IPS DF 4.7 (cell line): ENCODE measurements at regions not wholly inside any gene's neighbourhood (a gene's known extent, or its start where the extent isn't known, plus 50 kb on each side); places are given as distances from the start of the nearest gene placed in this dataset.

ENCODE experiments used
- DNase-seq: peaks from one replicate; pipeline ENCODE4 v3.0.0-alpha.2; 2013; ENCODE audit warnings: low spot score; ENCODE audit errors: extremely low read depth

DNA sequence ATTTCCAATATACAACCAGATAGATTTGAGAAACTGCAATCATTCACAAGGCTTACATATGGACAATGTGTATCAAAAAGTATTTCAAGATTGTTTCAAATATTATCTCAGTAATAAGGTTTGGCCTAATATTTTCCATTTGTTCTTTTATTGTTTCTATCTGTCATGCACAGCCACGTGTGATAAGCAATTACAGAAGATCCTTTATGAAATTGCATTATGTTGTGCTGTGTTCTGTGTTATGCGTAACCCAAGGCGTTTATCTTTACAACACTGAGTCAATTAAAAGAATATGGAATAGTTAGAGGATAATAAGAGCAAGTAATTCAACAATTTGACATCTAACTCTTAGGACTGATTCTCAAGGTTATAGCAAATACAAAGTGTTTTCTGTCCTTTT lies 1009.3 kb upstream of the PRMT6 start:
- DNase-seq, result no peak

DNA sequence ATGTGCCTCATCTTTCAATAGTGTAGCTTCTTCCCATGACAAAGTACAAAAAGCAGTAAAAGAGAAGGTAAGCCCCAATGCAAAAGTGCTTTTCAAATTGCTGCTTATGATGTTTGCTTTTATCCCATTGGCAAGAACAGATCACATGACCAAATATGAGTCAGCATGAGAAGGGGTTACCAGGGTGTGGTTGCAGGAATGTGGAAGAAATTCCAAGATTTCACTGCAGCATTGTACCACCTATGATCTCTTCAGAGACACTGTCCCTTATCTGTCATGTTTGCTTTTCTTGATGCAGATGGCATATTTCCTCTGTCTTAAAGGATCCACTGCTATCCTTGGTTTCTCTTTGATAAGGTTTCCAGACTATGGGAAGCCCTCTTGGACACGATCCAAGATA lies 1006.9 kb upstream of the PRMT6 start:
- DNase-seq, result no peak

DNA sequence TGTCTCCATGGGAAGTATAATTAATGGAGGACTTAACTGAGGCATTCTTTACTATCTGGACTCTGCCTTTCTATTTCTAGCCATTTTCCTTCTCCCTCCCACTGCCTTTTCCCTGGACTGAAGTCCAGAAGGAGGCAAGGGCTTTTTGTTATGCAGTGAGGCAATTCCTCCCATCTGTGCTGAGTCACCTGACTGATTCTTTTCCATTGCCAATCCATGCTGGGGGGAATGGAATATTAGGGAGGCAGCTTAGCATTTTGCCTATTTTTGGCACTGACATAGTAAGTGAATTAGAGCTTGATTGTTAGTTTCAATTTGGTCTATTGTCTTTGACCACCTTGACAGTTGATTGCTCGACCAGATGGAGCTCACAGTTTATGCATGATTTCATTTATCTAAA lies 1000.6 kb upstream of the PRMT6 start:
- DNase-seq, result no peak

DNA sequence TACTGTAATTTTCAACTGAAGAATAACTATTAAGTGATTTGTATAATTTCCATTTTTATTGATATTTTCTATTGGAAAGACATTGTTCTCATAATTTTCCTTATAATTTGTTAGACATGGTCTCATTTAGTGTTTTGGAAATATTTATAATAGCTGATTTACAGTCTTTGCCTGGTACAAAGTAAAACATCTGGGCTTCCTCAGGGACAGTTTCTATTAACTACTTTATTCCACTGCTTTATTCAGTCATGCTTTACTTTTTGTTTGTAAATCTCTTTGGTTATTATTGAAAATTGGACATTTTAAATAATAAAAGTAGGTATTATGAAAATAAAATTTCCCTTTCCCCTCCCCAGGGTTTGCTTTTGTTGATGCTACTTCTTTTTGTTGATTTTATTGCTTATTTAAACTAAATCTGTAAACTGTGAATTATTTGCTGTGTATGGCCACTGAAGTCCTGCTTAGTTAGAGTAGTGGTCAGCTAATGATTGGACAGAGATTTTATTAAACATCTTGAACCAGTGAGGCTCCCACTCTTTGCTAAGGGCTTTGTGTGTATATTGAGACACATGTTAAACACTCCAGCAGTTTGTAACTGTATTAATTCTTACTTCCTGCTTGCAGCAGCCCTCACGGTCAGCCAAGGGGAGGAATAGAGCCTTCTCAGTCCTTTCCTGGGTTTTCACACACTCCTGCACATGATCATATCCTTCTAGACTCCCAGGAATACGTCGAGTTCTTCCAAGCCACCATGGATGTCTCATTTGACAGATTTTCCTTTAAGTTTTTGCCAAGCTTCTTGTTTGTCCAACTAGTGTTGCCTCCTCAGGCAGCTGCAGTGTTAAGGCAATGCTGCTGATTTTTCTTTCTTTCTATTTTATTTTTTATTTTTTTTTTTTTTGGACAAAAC lies 994.6 kb upstream of the PRMT6 start:
- no peak for DNase-seq

DNA sequence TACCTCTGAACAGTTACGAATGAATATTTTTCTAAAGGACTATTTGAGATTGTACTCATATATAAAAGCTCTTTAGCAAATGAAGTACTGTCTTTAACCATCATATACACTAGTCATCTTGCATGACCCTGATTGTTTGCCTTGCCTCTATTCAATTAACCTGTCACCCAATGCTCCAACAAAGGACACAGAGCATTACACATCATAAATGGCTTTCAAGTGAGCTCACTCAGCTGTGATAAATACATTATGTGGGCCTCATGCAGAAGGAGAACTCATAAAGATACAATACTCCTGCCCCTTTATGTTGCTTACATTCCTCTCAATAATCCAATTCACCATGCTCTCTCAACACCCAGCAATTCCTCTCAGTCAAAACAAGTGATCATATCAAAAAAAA lies 993.0 kb upstream of the PRMT6 start:
- DNase-seq, result no peak

DNA sequence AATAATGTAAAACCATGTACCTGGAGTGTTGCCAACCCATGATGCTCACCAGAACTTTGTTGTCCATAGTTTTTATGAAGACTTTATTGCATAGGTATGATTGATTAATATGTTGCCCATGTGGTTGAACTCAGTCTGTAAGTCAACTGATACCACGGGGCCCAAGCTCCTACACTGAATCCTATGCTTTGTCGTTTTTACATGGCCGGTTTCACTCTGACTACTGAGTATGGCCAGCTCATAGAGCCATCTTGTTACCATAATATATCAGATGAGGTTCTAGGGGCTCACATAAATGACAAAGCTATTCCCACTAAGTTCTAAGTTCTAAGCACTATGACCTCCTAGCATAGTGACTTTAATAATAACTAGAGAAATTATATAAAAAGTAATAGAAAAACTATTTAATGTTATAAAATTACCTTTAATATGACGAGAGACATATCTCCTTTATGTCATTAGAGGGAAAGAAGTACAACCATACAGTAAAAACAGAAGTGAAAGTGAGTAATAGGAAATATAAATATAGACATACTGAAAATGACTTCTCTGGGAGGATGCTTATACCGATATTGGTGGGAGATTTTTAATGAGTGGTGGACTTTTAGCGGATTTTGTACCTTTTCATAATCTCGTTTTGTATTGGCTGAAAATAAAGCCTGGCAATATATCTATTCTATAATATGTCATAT lies 983.4 kb upstream of the PRMT6 start:
- no peak for DNase-seq

DNA sequence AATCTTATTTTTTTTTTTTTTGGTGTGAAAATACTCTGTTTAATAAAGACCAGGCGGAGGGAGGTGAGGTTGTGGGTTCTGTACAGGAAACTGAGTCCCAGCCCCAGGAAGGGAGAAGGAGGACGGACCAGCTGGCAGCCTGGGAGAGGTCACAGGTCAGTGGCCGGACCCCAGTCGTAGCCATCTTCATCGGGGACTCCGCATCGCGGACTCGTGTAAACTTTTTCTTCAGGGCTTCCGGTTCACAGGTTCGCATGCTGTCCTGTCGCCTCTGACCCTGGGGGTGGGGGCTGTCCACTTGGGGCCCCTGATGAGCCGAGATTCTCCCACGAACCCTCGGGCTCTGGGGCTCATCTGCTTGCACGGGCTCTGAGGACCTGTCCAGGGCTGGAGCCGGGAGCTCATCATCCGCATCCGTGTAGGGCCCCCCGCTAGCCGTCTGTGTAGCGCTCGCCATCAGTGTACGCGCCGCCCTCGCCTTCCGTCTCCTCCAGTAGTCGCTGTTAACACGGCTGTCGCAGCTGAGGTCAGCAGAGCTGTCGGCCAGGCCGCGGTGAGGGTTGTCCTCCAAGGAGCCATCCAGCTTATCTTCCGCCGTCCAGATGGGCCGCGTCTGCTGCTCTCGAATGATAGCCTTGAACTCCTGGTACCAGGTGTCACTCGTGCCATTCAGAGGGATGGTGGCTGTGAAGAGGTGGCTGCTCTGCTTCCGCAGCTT lies 975.7 kb upstream of the PRMT6 start:
- no peak for DNase-seq

DNA sequence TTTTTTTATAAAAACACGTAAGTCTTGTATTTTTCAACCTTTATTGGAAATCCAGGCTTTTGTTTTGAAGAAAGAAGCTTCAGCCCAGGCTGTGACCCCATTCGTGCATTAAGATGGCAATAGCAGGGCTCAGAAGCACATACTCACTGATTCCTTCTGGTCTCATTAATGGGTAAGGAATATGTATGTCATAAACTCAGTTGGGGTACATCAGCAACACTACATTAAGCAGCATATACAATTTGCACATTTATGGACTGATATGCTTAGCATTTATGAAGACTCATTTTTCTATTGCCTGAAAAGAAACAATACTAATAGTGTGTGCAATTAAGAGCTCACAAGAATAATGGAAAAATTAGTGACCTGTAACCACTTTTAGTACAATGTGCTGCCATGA lies 945.4 kb upstream of the PRMT6 start:
- DNase-seq, result no peak

DNA sequence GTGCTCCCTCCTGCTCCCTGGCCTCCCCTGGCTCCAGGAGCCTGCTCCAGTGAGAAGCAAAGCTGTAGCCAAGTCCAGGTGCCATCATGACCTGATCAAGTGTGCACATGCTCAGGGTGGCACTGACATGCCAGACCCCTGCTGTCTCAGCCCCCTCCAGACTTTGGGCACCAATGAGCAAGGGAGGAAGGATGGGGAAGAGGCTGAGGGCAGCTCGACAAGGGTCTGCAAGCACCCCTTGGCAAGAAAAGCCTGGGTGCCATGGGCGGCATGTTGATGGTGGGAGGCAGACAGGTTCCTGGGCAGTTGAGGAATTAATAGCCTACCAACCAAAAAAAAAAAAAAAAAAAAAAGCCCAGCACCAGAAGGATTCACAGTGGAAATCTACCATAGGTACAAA lies 942.6 kb upstream of the PRMT6 start:
- no peak for DNase-seq

DNA sequence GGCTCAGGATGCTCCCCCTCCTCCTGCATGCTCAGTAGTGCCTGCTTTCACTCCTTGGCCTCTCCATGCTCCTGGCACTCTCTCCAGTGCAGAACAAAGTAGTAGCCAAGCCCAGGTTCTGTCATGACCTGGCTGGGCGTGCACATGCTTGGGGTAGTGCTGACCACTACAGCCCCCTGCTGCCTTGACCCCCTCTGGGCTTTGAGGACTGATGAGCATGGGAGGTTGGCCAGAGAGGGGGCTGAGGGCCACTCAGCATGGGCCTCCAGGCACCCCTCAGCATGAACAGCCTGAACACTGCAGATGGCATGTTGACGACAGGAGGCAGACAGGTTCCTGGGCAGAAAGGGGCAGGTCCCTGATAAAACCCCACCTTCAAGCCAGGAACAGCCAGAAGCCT lies 935.7 kb upstream of the PRMT6 start:
- no peak for DNase-seq

DNA sequence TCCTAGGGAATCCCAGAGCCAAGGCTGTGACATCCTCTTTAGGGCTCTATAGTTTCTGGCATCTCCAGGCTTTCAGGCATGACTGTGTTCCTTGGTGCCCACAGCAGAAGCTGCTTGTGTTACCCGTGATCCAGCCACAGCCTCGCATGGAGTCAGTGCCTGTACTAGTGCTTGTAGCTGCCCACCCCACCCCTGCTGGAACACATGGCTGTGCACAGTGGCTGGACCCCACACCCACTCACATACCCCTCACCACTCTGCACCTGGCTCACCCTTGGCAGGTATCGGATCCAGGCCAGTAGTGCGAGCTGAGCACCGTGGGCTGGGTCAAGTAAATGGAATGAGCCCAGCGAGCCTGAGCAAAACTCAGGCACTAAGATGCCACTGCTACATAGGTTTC lies 934.7 kb upstream of the PRMT6 start:
- DNase-seq, result no peak

DNA sequence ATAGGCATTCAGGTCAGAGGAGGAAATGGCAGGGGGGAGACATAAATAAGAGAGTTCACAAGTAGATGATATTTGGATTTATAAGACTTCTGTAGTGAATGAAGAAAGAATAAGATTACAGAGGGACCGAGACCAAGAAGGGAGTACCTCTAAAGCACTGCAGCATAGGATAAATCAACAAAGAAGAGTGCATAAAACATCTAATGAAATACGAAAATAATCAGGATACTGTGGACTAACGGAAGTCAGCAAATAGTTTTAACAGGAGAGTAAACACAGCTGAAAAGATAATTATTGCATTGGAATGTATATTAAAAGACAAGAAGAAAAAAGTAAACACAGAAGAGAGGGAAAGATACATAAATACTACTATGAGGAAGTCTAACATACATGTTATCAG lies 921.9 kb upstream of the PRMT6 start:
- DNase-seq, result no peak

DNA sequence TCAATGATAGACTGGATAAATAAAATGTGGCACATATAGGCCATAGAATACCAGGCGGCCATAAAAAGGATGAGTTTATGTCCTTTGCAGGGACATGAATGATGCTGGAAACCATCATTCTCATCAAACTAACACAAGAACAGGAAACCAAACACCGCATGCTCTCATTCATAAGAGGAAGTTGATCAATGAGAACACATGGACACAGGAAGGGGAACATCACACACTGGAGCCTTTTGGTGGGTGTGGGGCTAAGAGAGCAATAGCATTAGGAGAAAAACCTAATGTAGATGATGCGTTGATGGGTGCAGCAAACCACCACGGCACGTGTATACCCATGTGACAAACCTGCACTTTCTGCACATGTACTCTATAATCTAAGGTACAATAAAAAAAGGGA lies 883.4 kb upstream of the PRMT6 start:
- DNase-seq, result no peak

DNA sequence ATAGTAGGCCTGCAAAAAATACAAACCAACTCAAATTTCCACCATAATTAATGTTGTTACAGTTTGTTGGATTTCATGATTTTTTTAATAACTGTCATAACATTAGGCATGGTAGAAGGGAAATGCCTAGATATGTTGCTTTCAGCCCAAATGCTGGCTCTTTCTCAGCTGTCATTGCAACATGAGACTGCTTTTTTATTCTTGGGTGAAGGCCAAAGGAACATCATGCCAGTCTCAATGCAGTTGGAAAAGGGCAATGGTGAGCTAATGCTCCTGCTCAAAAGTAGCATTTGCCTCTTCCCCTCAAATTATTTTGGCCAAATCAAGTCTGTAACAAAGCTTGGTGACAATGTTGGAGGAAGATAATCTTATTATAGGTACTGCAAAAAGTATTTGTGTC lies 877.7 kb upstream of the PRMT6 start:
- DNase-seq, result no peak

DNA sequence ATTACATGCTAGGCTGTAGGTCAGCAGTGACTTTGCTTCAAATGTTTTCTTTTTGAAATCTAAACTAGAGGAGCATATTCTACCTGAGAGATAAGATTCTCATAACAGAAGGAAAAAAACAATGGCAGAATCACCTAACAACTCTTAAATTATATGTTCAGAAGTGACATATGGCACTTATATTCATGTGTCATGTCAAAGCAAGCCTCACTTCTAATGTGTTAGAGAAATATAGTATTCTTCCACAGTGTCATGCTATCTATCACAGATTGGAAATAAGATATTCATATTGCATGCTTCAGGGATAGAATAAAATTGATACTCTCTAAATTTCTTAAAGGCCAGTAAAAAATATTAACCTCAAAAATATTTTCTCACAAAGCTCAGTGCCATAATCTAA lies 874.6 kb upstream of the PRMT6 start:
- DNase-seq, result no peak

DNA sequence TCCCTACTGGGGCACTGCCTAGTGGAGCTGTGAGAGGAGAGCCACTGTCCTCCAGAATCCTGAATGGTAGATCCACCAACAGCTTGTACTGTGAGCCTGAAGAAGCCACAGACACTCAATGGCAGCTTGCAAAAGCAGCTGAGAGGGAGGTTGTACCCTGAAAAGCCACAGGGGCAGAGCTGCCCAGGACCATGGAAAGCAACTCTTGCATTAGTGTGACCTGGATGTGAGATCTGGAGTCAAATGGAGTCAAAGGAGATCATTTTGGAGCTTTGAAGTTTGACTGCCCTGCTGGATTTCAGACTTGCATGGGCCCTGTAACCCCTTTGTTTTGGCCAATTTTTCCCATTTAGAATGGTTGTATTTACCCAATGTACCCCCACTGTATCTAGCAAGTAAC lies 871.4 kb upstream of the PRMT6 start:
- no peak for DNase-seq

DNA sequence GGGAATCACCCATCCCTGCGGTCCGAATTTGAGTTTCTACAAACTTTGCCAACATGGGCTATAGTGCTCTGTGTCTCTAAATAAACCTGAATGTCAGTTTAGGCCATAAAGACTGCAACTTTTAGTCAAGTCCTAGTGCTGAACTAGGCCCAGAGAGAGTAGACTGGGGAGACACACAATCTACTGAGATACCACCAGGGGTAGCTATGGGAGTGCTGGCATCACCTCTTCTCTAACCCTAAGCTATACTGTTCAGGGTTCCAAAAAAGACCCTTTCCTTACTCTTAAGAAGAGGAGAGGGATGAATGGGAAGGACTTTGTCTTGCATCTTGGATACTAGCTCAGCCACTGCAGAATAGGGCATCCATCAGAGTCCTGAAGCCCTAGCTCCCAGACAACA lies 866.7 kb upstream of the PRMT6 start:
- no peak for DNase-seq

DNA sequence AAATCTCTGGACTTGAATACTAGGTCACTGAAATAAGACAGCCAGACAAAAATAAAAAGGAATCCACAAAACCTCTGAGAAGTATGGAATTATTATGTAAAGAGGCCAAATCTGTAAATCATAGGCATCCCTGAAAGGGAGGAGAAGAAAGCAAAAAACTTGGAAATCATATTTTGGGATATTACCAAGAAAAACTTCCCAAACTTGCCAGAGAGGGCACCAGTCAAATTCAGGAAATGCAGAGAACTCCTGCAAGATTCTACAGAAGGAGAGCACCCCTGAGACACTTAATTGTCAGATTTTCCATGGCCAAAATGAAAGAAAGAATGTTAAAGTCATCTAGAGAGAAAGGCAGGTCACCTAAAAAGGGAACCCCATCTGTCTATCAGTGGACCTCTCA lies 862.3 kb upstream of the PRMT6 start:
- DNase-seq, result no peak

DNA sequence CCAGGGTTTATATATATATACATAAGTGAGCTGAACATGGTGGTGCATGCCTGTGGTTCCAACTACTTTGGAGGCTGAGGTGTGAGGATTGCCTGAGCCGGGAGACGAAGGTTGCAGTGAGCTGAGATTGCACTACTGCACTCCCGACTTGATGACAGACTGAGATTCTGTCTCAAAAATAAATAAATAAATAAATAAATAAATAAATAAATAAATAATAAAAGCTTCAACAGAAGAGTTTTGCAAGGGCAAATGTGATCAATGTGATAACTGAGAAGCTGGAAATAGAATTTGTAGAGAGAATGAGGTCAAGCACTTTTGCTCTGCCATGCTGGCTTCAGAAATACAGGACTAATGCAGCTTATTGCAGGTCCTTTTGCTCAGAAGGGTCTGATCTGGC lies 855.8 kb upstream of the PRMT6 start:
- DNase-seq, result no peak

DNA sequence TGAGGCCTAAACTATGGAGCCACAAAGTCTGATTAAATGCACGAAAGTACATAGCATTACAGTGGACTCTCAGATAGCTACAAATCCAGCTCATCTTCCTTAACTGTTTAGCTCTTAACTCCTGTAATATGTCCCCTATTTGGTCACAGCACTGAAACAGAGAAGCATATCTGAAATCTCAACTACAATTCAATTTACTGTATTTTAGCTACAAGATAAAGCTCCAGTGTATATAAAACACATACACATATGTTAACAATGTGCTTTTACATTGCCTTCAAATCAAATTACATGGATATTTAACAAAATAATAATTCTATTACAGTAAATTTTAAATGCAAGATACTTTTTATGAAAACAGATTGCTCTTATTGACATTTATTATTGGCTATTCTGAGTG lies 849.3 kb upstream of the PRMT6 start:
- DNase-seq, result no peak

DNA sequence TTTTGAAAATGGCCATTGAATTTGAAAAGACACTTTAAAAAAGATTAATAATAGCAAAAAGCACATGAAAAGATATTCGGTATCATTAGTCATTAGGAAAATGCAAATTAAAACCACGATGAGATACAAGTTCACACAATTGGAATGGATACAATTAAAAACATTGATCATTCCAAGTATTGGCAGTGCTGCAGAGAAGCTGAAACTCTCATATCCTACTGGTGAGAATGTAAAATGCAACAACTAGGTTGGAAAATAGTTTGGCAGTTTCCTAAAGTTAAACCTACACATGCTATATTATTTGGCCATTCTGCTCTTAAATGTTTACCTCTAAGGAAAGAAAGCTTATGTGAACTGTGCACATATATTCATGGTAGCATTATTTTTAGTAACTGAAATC lies 838.7 kb upstream of the PRMT6 start:
- no peak for DNase-seq

DNA sequence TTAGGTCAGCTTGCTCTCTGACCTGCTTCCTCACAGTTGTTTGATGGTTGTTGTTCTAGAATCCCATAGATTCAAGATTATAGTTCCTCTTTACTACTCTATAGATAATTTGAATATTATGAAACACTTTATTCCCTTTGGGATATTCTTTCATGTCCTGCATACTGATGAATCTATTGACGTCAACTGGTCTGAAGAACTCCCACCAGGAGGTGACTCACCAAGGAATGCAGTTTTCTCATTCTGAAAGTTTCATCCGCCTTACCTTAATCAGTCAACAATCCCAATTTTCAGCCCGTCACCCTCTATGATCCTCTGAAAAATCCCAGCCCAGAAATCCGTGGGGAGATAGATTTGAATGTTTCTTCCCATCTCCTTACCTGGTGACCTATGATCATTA lies 834.1 kb upstream of the PRMT6 start:
- no peak for DNase-seq
